ENCODE measurements at regions not wholly inside any gene's neighbourhood (a gene's known extent, or its start where the extent isn't known, plus 50 kb on each side); places are given as distances from the start of the nearest gene placed in this dataset.

DNA sequence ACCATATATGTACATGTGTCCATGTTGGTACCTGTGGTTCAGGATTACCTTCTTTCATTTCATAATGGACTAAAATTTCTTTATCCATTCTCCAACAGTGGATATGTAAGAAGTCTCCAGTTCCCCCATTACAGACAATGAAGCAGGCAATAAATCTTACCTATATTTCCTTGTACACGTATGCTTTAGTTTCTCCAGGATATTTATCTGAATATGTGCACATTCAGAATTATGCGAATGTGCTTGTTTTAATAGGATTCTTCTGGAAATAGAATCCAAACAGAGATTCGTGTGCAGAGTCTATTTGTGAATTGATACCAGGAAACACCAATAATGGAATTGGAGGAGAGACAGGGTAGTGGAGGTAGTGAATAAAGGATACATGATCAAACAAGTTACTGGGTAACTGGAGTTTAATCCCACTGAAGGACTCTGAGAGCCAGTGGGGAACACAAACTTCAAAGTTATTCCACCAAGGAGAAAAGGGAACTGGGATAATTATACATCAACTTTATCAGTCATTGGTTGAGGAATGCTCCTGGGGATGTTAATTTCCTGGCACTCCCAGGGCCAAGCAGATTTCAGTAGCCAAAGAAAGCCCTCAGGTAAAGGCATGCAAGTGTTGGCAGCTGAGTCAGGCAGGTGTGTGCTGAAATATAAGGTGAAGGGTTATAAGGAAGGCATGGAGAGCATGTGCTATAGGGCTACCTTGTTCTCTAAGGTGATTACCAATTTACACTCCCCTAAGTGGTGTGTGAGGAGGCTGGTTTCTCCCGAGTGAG is 374.9 kb upstream of the PBX1 start:
- no peak for FAIRE-seq
- 2% methylated on average over 4 of the region's 4 CpGs for WGBS (ENCODE audit: insufficient coverage, low coverage, missing lambda C conversion rate)

More for the DNA sequence above, 374.9 kb upstream of the PBX1 start:
- no peaks in the 10 kb centered on the region for H3K27me3 ChIP-seq (ENCODE audit: control insufficient read depth in 2 of 2, insufficient read depth in 2 of 2, low read length in 2 of 2)
- H2AFZ ChIP-seq (ENCODE audit: low read depth, low read length), result no peak overlapping the region
- in situ Hi-C loops (cut with MboI) (no loop called here), intact Hi-C loops (cut with micrococcal nuclease) (no loop called here)
- TF ChIP-seq CUX1 (CRISPR knock-in tag; IDR thresholded peaks at IDR 0.05) (no peak), ZNF785 (CRISPR knock-in tag; IDR thresholded peaks at IDR 0.05) (no peak), HLTF (IDR thresholded peaks at IDR 0.05) (no peak), ZNF586 (CRISPR knock-in tag; conservative IDR thresholded peaks at IDR 0.05) (no peak), FOXA3 (CRISPR knock-in tag; conservative IDR thresholded peaks at IDR 0.05 in 1 of 2, IDR thresholded peaks at IDR 0.05 in 1 of 2) (no peak), PRMT5 (CRISPR knock-in tag; IDR thresholded peaks at IDR 0.05) (no peak), SMAD3 (CRISPR knock-in tag; conservative IDR thresholded peaks at IDR 0.05) (no peak), ZNF561 (CRISPR knock-in tag; conservative IDR thresholded peaks at IDR 0.05) (no peak), PRPF4 (IDR thresholded peaks at IDR 0.05; ENCODE audit: insufficient read depth, low read depth, low read length, poor library complexity, severe bottlenecking) (no peak)
- POLR2A ChIA-PET, result no interaction called here
- no peaks in the 10 kb centered on the region for H3K9me1 ChIP-seq (ENCODE audit: control insufficient read depth, insufficient read depth, low read length)
- H3K4me2 ChIP-seq (ENCODE audit: insufficient read depth, low read length), result no peak overlapping the region
- H3K27ac ChIP-seq (ENCODE audit: extremely low read depth, low read depth, low read length), result no peak overlapping the region
- peaks cover 3% of the 10 kb centered on the region; the same call in 1 of the 2 replicates for H3K9me3 ChIP-seq (replicated peaks; ENCODE audit: control insufficient read depth, insufficient read depth, low read depth, low read length)
- no peaks in the 10 kb centered on the region for H3K4me1 ChIP-seq (replicated peaks in 1 of 2; ENCODE audit: control insufficient read depth in 2 of 2, insufficient read depth in 2 of 2, low read length in 2 of 2)
- CTCF ChIA-PET (ENCODE audit: low intra/inter-chr PET ratio), result no interaction called here
- H3K79me2 ChIP-seq (ENCODE audit: control insufficient read depth, insufficient read depth, low read length), result no peaks in the 10 kb centered on the region
- no peak overlapping the region for H3K4me3 ChIP-seq
- BruUV-seq (replicated peaks), result no TSS peak
- DNase-seq (ENCODE audit: extremely low read depth in 1 of 4, low spot score in 3 of 4) (no peak), ATAC-seq (no peak)
- no peak overlapping the region for H3K9ac ChIP-seq (ENCODE audit: insufficient read depth in 1 of 2, low read depth in 2 of 2, low read length in 2 of 2)
- no peaks in the 10 kb centered on the region for H3K36me3 ChIP-seq (ENCODE audit: control insufficient read depth, insufficient read depth, low read length)
- no peaks in the 10 kb centered on the region for H4K20me1 ChIP-seq (replicated peaks; ENCODE audit: control insufficient read depth, insufficient read depth, low read length)

Data from K562 (cell line).